ENCODE measurements at regions not wholly inside any gene's neighbourhood (a gene's known extent, or its start where the extent isn't known, plus 50 kb on each side); places are given as distances from the start of the nearest gene placed in this dataset.
A peak's percentile ranks its signal among the peaks of the same experiment; 100 is the strongest.

DNA sequence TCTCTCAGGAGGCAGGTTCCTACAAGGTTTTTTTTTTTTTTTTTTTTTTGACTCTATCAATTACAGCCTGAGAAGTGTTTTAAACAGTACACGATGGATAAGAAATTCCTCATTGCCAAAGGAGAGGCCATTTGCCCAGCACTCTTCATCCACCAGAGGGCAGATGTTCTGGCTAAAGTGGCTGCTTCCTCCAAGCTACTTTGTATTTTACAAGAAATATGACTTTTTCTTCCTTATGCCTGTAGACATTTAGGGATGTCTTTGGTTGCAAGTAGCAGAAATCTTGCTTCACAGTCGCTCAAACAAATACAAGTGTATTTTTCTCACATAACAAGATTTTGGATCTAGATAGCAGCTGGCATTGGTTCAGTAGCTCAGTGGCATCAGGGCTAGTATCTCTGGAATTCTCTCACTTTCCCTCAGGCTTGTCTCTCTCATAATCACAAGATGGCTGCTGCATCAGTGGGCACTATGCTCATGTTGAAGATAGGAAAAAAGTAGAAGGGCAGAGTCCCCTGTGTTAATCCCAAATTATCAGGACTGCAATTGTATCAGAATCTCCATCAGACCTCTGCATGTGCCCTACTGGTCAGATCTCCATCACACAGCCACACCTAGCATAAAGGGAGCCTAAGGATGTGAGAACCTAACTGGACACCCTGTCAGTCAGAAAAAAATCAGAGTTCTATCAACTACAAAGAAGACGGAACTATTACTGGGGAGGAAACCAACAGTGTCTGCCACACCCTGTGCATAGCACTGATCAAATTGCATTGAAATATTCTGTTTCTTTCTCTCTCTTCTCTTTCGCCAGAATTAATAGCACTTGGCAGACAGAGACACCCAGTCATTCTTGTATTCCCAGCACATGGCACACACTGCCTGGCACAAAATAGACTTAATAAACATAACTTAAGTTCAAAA, 138.9 kb upstream of the COL8A1 start:
- DNase-seq: peak in 1 of 2 experiments; percentile 33

DNA sequence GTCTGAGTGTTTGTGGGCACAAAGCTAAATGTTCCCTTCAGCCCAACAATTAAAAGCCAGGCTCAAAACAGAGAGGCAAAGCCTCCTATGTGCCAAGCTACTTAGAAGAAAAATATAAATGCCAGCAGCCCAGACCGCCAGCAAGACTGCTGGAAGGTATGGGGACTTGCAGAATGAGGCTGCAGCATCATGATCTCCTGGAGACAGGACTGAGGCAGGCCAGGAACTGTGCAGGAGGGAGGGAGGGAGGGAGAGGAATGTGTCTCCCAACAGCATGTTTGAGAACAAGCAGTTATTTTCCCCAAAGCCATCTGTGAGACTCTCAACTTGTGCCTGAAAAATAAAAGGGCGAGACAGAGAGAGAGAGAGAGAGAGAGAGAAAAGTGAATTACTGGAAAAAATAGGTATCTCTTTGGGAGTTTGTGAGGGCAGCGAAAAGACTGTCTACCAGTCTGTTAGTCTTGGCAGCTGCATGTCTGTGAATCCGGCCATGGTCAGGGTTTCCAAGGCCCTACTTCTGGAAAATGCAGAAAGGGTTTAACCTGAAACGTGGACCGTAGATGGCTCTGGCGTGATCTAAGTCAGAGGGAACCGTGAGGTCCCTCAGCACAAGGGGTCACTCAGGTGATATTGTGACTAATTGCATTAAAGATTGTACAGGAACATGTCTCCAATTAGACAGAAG, 139.7 kb upstream of the COL8A1 start:
- DNase-seq: no peak

DNA sequence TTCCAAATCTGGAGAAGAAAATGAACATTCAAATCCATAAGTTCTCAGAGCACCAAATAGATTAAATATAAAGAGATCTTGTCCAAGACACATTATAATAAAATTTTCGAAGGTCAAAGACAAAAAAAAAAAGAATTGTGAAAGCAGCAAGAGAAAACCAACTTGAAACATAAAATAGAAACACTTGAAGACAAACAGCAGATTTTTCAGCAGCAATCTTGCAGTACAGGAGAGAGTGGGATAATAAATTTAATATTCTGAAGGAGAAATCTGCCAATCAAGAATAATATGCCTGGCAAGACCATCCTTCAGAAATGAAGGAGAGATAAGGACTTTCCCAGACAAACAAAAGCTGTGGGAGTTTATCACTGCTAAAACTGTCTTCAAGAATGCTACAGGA, 150.5 kb upstream of the COL8A1 start:
- DNase-seq: no peak

DNA sequence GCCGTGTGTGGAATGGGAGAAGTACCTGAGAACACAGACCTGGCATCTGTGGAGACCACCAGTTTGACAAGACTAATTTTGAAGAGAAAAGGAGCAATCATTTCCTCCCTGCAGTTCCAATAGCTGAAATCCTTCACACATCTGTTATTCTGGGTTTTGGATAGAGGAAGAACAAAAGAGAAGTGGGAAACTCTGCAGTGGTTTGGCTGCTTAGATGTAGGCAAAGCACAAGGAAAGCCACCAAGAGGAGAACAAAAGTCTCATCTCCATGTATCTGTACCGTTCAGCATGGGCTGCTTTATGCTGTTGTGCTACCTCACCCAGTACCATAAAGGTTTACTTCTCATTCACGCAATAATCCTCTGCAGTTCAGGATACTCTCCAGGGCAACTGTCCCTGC, 153.1 kb upstream of the COL8A1 start:
- no peak for DNase-seq

DNA sequence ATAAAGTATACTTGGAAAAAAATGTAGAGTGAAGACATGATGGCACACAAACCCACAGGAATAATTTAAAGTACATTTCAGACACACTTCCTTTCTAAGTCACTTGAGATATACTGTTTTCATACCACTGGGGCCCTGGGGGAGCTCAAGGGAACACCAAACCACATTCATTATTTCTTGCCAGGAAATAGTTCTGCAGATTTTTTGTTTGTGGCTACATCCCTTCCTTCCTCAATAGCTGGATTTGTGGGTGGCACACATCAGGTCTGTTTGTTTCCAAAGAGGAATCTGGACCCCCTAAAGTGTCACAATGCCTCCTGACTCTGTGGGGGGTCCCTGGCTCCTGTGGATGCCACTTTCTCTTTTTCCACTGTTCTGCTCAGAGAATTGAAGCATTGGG, 153.5 kb upstream of the COL8A1 start:
- no peak for DNase-seq

DNA sequence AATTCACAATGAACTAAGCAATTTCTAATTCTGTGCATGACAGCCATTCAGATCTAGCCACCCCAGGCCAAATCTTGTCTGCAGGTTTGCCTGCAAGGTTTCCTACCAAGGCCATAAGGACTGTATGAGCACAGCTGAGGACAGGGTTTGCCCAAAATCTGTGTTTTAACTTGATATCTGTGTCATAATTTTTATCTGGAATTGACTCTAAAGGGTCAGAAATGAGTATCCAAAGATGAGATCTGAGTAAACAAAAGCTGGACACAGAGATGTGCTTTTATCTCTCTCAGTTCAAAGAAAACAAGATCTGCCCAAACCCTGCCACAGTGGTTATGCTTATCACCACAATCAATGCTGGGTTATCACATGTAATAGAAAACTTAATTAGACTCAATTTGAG, 154.6 kb upstream of the COL8A1 start:
- DNase-seq: no peak

DNA sequence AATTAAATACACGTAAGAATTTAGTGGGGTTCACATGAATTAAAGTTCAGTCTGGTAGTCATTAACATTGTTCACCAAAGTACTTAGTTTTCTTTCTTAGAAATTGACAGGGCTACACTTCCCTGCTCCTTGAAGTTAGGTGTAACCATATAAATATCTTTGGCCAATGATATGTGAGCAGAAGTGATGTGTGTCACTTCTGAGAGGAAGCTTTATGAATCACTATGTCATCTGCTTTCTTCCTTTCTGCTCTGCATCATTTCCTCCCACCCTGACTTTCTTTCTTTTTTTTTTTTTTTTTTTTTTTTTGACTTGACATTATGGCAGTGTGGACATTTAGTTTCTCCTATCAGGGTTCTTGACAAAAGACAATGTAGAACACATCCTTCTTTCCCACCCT, 156.2 kb upstream of the COL8A1 start:
- no peak for DNase-seq

DNA sequence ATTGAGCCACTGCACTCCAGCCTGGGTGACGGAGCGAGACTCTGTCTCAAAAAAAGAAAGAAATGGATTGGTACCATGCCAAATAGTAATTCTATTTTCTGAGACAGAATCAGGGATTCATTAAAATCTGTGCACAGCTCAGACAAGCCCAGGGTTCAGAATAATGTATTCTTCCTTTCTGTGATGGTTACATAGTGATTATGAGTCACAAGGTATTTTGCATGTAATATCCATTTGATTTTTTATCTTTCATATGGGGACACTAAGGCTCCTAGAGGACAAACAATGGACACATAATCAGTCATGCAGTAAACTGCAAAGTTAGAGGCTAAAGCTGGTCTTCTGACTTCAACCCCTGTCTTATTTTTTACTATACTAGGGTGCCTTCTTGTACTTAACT, 156.8 kb upstream of the COL8A1 start:
- no peak for DNase-seq

DNA sequence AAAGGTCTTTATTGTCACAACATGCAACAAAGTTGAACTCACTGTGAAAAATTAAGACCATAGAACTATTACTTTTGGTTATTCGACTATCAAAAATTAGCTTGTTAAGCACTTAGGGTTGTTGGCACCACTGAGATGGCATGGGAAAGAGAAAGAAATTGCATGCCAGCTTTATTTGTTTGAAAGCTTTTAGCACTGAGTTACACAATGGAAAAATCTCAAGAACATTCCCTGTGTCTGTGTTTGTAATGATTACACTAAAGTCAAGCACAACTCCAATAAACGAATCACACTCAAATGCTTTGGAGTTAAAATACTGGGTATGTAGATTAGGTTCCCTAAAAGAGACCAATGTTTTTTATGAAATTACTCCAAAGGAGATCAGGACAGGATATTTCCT, 158.6 kb upstream of the COL8A1 start:
- no peak for DNase-seq

DNA sequence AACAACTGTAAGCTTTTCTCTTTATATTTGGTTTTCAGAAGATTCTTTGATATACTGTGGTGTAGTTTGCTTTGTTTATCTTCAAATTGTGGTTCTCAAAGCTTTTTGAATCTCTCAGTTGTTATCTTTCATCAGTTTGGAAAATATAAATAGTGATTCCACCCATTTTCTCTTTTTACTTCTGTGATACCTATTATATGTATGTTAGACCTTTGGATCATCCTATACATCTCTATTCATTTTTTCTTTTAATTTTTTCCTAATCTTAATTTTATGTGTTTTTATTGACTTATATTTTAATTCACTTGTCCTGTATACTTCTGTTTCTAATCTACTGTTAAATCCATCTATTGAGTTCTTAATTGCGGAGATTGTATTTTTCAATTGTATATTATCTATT, 160.7 kb upstream of the COL8A1 start:
- no peak for DNase-seq

DNA sequence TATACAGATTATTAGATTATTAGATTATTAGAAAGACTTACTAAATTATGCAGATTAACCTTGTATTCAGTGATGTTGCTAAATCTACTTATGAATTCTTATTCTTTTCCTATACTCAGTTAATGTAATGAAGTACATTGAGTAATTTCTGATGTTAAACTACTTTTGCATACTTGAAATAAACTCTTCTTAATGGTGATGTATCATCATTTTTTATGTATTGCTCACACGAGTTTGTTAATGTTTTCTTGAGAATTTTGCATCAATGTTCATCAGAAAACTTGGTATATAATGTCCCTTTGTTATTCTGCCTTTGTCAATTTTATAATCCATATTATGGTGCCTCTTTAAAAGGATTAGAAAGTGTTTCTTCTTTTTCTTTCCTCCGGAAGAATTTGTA, 163.2 kb upstream of the COL8A1 start:
- no peak for DNase-seq

DNA sequence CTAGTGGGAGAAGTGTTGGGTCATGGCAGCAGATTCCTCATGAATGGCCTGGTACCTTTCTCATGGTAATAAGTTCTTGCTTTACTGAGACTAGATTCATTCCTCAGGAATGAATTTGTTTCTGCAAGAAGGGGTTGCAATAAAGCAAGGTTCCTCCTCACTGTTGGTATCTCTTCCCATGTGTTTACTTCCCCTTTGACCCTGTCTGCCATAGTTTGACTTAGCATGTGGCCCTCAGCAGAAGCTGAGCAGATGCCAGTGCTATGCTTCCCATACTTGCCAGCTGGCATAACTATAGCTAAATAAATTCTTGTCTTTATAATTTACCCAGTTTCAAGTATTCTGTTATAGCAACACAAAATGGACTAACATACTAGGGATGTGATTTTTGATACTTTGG, 163.6 kb upstream of the COL8A1 start:
- DNase-seq: no peak

DNA sequence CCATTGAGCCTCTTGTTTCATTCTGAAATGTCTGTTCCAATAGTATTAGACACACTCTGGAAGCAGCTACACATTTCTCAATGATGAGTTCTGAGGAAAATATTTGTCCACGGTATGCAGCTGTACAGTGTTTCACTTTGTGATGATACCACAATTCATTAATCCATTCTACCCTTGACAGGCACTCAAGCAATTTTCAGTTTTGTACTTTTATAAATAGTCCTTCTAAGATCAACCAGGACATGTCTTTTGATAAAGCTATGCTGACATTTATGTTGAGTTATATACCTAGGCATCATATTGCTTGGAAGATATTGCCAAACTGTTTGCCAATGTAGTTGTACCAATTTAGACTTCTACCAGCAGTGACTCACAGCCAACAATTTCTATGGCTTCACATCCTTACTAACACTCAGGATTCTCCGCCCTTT, 165.1 kb upstream of the COL8A1 start:
- DNase-seq: no peak

DNA sequence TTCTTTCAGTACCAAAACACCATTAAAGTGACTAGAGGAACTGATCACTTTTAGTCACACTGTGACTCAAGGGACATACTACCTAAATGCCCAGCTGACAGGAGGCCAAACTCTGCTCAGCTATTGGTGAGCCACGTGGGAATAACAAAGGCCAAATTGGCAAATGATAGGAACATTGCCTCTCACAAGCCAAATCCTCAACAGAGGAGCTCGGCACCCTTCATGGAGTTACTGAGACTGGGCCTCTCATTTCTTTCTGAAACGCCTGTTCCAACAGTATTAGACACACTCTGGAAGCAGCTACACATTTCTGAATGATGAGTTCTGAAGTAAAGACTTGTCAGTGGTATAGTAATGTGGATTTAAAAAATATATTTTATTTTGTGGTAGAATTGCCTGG, 166.0 kb upstream of the COL8A1 start:
- DNase-seq: no peak

DNA sequence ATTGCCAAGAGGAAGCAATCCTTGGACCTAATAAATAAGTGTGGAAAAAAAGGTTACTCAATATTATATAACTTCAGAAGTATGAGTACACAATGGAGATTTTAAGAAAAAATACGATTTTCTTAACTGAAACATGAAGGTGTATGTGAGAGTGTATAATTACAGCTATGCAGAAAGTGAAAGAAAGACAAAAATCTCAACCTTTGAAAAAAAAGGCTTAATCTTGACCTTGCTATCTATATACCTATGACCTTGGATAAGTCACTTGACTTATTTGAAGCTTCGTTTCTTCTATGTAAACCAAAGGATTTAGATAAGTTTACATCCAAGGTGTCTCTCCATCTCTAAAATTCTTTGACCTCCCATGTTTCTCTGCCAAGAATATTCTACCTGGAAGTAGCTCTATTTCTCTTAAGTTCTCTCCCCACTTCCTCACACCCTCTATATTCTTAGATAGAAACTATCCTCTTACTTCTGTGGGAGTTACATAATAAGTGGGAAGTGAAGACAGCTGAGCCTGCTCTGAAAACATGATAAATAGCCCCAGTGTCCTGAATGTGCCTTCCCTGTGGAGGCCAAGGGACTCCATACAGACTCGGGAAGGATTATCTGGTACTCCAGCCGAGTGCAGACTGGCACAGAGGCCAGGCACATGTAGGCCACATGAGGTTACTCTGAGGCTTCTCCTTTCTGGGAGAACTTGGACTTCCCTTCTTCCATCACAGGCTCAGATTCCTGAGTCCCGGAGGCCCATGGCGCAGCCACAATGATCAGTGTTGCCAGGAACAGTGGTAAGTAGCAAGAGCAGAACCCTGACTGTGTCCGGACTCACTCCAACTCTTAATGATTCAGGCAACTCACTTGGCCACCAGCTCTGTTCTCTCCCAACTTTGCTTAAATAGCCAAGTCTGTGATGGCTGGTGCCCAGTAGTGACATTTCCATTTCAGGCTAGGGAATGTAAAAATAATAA, 166.8 kb upstream of the COL8A1 start:
- DNase-seq: no peak

DNA sequence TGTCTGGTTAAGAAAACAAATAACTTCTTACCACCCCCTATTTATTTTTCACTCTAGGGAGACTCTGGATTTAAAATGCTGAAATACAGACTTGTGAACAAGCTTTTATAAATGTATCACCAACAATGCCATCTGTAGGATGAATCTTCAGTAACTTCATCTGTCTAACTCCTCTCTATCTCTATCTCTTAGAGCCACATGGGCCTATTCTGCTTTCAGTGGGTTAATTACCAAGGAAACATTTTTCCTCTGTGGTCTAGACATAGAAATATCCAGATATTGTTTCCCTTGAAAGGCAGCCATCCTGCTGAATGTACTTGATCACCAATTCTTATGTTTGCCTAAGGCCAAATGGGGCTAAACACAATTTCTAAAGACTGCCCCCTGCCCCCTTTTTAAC, 167.6 kb upstream of the COL8A1 start:
- no peak for DNase-seq

DNA sequence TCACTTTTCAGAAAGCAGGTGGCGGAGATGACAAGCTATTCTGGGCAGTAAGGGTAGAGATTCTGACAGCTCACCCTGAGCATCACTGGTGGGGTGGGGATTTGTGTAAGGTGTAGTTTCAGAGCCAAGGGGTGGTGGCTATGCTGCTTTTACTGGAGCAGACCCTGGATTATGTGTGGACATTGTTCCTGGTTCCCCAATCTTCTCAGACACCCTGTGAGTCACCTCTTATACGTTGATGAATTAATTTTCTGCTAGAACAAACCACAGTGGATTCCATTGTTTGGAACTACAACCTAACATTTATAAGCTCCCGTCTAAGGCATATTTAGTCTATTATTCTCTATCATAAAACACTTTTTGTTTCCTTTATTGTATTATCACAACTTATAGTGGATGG, 169.5 kb upstream of the COL8A1 start:
- DNase-seq: no peak

DNA sequence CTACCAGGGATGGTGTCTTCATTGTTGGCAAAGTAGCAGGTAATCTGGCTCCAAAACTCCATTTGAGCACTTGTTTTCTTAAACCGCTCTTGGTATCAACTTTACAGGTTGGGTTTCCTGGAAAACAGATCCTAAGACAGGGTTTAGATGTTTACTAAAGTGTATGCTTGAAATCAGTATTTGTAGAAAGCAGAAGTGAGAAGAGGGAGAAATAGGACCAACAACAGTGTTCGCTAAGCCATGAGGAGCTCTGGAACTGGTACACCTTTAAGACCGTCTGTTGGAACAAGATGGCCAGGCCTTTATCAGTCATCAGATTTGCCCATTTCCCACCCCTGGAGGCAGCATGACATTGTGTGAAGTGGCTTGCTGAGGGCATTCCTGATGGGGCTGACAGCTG, 171.0 kb upstream of the COL8A1 start:
- DNase-seq: no peak

DNA sequence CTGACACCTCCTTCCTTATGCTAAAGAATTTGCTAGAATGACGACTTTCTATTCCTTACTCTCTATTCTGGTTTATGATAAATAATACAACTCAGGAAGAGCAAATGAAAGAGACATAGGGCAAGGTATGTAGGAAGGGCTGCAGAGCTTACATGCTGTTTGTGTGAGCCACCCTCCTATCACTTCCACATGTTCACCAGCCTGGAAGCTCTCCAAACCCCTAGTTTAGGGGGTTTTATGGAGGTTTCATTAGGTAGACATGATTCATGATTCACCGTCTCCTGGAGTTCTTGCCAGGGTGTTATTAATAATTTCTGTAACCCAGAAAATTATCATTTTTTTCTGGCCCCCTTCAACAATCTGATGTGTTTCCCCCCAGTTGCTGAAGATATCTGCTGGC, 172.1 kb upstream of the COL8A1 start:
- DNase-seq: no peak

DNA sequence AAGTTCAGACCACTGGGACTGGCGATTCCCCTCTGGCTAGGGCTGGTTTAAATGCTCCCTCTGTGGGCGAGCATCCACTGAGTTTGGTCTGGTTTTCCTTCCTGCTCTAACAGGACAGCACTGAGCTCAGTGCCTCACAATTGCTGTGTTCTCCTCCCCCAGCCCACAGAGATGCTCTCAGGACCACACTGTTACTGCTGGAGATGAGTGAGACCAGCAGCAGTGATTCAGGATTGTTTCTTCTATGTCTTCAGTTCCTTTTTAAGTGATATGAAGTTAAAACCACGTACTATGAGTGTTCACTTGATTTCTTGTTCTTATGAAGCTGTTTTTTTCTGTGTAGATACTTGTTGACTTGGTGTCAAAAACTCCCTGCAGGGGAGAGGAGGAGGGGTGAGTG, 180.4 kb upstream of the COL8A1 start:
- no peak for DNase-seq

DNA sequence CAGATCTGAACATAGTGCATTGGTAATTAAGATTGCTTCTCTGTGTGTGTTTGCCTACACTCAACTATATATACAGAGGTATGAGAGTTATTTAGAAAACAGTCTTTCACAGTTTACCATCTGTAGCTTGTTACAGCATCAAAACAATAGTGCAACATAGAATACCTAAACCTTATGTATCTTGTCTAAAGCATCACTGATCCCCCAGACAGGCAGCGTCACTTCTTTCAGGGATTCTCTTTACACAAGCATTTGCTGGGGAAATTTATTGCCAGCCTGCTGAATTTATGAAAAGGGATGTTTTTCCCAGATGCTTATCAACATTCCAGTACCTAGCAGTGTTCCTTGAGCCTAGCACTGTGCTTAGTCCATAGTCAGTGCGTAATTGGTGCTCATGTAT, 195.8 kb upstream of the COL8A1 start:
- DNase-seq: no peak

DNA sequence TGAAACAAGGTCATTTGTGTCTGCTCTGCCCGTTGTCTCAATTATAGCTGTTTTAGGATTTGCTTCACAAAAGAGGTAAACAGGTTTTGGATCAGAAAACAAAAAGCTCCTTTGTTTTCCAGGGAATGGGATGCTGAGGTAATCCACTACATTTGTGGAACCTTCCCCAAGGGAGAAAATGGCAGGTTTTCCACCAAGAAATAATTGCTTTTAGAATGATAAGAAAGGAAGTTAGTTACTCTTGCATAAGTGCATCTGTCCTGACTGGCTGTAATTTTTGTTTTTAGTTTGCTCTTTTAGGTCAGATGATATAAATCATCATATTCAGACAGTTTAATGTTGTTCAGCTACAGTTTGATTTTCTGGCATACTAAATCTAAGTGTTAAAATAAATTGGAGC, 198.5 kb upstream of the COL8A1 start:
- no peak for DNase-seq

DNA sequence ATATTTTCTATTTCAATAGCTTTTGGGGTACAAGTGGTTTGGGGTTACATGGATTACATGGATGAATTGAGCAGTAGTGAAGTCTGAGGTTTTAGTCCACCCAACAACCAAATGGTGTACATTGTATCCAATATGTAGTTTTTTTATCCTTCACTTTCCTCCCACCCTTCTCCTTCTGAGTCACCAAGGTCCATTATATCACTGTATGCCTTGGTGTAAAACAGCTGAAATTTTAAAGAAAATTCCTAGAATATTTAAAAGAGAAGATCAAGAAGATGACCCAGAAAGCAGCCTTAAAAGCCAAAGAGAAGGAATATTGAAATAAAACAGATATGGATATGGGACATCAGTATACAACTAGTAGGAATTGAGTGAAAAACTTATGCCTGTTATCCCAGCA, 204.2 kb upstream of the COL8A1 start:
- no peak for DNase-seq

All from NCI-H526 (cell line).